ENCODE measurements at regions not wholly inside any gene's neighbourhood (a gene's known extent, or its start where the extent isn't known, plus 50 kb on each side); places are given as distances from the start of the nearest gene placed in this dataset.

GRCh38 chr21:38654580-38654979 lies 151.1 kb upstream of the ETS2 start:
- DNase-seq (ENCODE audit: low read depth in 1 of 2, low spot score in 1 of 2): no peak

GRCh38 chr21:38658511-38658910 lies 147.2 kb upstream of the ETS2 start:
- no peak for DNase-seq (ENCODE audit: low read depth in 1 of 2, low spot score in 1 of 2)

GRCh38 chr21:38659936-38660332 lies 145.8 kb upstream of the ETS2 start:
- DNase-seq (ENCODE audit: low read depth in 1 of 2, low spot score in 1 of 2): no peak

- DNase-seq (ENCODE audit: low read depth in 1 of 2, low spot score in 1 of 2): no peak
Measured at GRCh38 chr21:38660333-38661196, 145.2 kb upstream of the ETS2 start.

- no peak for DNase-seq (ENCODE audit: low read depth in 1 of 2, low spot score in 1 of 2)
Measured at GRCh38 chr21:38661197-38661871, 144.4 kb upstream of the ETS2 start.

- DNase-seq (ENCODE audit: low read depth in 1 of 2, low spot score in 1 of 2): no peak
Measured at GRCh38 chr21:38661889-38662568, 143.7 kb upstream of the ETS2 start.

GRCh38 chr21:38663282-38663681 lies 142.4 kb upstream of the ETS2 start:
- DNase-seq (ENCODE audit: low read depth in 1 of 2, low spot score in 1 of 2): no peak

GRCh38 chr21:38664315-38664714 lies 141.4 kb upstream of the ETS2 start:
- DNase-seq (ENCODE audit: low read depth in 1 of 2, low spot score in 1 of 2): no peak

GRCh38 chr21:38664841-38665240 lies 140.9 kb upstream of the ETS2 start:
- no peak for DNase-seq (ENCODE audit: low read depth in 1 of 2, low spot score in 1 of 2)

- no peak for DNase-seq (ENCODE audit: low read depth in 1 of 2, low spot score in 1 of 2)
Measured at GRCh38 chr21:38667291-38667870, 138.3 kb upstream of the ETS2 start.

GRCh38 chr21:38668067-38668466 lies 137.7 kb upstream of the ETS2 start:
- no peak for DNase-seq (ENCODE audit: low read depth in 1 of 2, low spot score in 1 of 2)

GRCh38 chr21:38668541-38668940 lies 137.2 kb upstream of the ETS2 start:
- DNase-seq (ENCODE audit: low read depth in 1 of 2, low spot score in 1 of 2): no peak

GRCh38 chr21:38669186-38669585 lies 136.5 kb upstream of the ETS2 start:
- no peak for DNase-seq (ENCODE audit: low read depth in 1 of 2, low spot score in 1 of 2)

- no peak for DNase-seq (ENCODE audit: low read depth in 1 of 2, low spot score in 1 of 2)
Measured at GRCh38 chr21:38670861-38671260, 134.9 kb upstream of the ETS2 start.

GRCh38 chr21:38671773-38672172 lies 134.0 kb upstream of the ETS2 start:
- DNase-seq (ENCODE audit: low read depth in 1 of 2, low spot score in 1 of 2): no peak

- no peak for DNase-seq (ENCODE audit: low read depth in 1 of 2, low spot score in 1 of 2)
Measured at GRCh38 chr21:38675182-38675824, 130.4 kb upstream of the ETS2 start.

- DNase-seq (ENCODE audit: low read depth in 1 of 2, low spot score in 1 of 2): no peak
Measured at GRCh38 chr21:38678827-38679226, 126.9 kb upstream of the ETS2 start.

GRCh38 chr21:38679534-38679933 lies 126.2 kb upstream of the ETS2 start:
- DNase-seq (ENCODE audit: low read depth in 1 of 2, low spot score in 1 of 2): no peak

- DNase-seq (ENCODE audit: low read depth in 1 of 2, low spot score in 1 of 2): no peak
Measured at GRCh38 chr21:38680401-38680800, 125.3 kb upstream of the ETS2 start.

- DNase-seq (ENCODE audit: low read depth in 1 of 2, low spot score in 1 of 2): no peak
Measured at GRCh38 chr21:38683222-38683621, 122.5 kb upstream of the ETS2 start.

- DNase-seq (ENCODE audit: low read depth in 1 of 2, low spot score in 1 of 2): no peak
Measured at GRCh38 chr21:38688068-38688467, 117.7 kb upstream of the ETS2 start.
